Small intestine (tissue), 7 donors: ENCODE measurements at regions not wholly inside any gene's neighbourhood (a gene's known extent, or its start where the extent isn't known, plus 50 kb on each side); places are given as distances from the start of the nearest gene placed in this dataset.

Source experiments
- DNase-seq, 2 donors: peaks; one replicate each; pipeline versions ENCODE4 v3.0.0 to v3.0.0-alpha.2; 2013
- FAIRE-seq: peaks from 2 replicates; lab custom pipeline; 2012; peaks lifted over from hg19 to GRCh38; lab: Jason Lieb, UNC
- H3K27ac ChIP-seq, 3 donors: one replicate each; pipeline ENCODE4 v1.5.1; 2013; ENCODE audit warnings: low read length in 2 of 3, mild to moderate bottlenecking in 2 of 3, control low read depth in 1 of 3, inconsistent platforms in 1 of 3, low read depth in 1 of 3, moderate library complexity in 1 of 3
- H3K27me3 ChIP-seq, 3 donors: one replicate each; pipeline ENCODE4 v1.6.1; 2013; ENCODE audit warnings: low read length in 3 of 3, inconsistent platforms in 1 of 3; ENCODE audit not compliant: control insufficient read depth in 3 of 3, insufficient read depth in 3 of 3
- H3K36me3 ChIP-seq, 3 donors: one replicate each; pipeline ENCODE4 v1.6.1; 2013; ENCODE audit warnings: low read length in 3 of 3, inconsistent platforms in 1 of 3, low read depth in 1 of 3, mild to moderate bottlenecking in 1 of 3, moderate library complexity in 1 of 3; ENCODE audit not compliant: control insufficient read depth in 3 of 3, insufficient read depth in 2 of 3
- H3K4me1 ChIP-seq, 3 donors: one replicate each; pipeline ENCODE4 v1.6.1; 2013; ENCODE audit warnings: low read length in 2 of 3, inconsistent platforms in 1 of 3, low read depth in 1 of 3, mild to moderate bottlenecking in 1 of 3, moderate library complexity in 1 of 3; ENCODE audit not compliant: control insufficient read depth in 3 of 3, insufficient read depth in 2 of 3
- H3K4me3 ChIP-seq, 3 donors: one replicate each; pipeline ENCODE4 v1.5.1; 2013; ENCODE audit warnings: low read length in 3 of 3, control low read depth in 1 of 3, inconsistent platforms in 1 of 3, low read depth in 1 of 3, mild to moderate bottlenecking in 1 of 3, moderate library complexity in 1 of 3
- H3K9me3 ChIP-seq, 2 donors: one replicate each; pipeline ENCODE4 v1.6.1; 2013; ENCODE audit warnings: low read depth in 1 of 2, low read length in 1 of 2; ENCODE audit not compliant: control insufficient read depth in 2 of 2, insufficient read depth in 1 of 2
- WGBS, 3 donors: extraction: QIAGEN DNeasy Blood & Tissue Kit; methylation state at CpG; one replicate each; pipeline ENCODE4 v1.1.7; 2013; 5-methylcytosine and 5-hydroxymethylcytosine counted together
- donor health status: healthy with polysubstance abuse.
- donor health status: control.
- donor health status: control.
- donor health status: Bipolar disorder and iron deficiency.
- donor health status: healthy.

- Histone ChIP-seq H3K4me3 (no peak overlapping the region), H3K27me3 (no peaks in the 10 kb centered on the region), H3K4me1 (no peaks in the 10 kb centered on the region), H3K27ac (no peak overlapping the region), H3K36me3 (no peaks in the 10 kb centered on the region), H3K9me3 (no peaks in the 10 kb centered on the region)
- 72 to 86% (median 84%) methylated on average over 4 of the region's 4 CpGs for WGBS, 3 donors
- no peak for FAIRE-seq
- no peak for DNase-seq
Observed at GRCh38 chr6:48290595-48290994, 179.6 kb upstream of the PTCHD4 start.

GRCh38 chr6:48289841-48290240 lies 178.8 kb upstream of the PTCHD4 start:
- FAIRE-seq = no peak
- Histone ChIP-seq H3K27ac (no peak overlapping the region), H3K4me3 (no peak overlapping the region), H3K4me1 (no peaks in the 10 kb centered on the region), H3K9me3 (no peaks in the 10 kb centered on the region), H3K27me3 (no peaks in the 10 kb centered on the region), H3K36me3 (no peaks in the 10 kb centered on the region)
- DNase-seq = no peak
- 75 to 87% (median 82%) methylated on average over 5 of the region's 5 CpGs for WGBS, 3 donors

- no peak for FAIRE-seq
- H3K36me3 ChIP-seq = no peaks in the 10 kb centered on the region
- DNase-seq = no peak
- no peak overlapping the region for H3K4me3 ChIP-seq
- no peaks in the 10 kb centered on the region for H3K9me3 ChIP-seq
- H3K27me3 ChIP-seq = no peaks in the 10 kb centered on the region
- H3K27ac ChIP-seq = no peak overlapping the region
- no peaks in the 10 kb centered on the region for H3K4me1 ChIP-seq
- WGBS, 3 donors = 69 to 85% (median 71%) methylated on average over 1 of the region's 1 CpG
Observed at GRCh38 chr6:48281217-48281616, 170.2 kb upstream of the PTCHD4 start.

- FAIRE-seq = no peak
- no peaks in the 10 kb centered on the region for H3K27me3 ChIP-seq
- H3K4me3 ChIP-seq = no peak overlapping the region
- H3K4me1 ChIP-seq = no peaks in the 10 kb centered on the region
- 57 to 74% (median 59%) methylated on average over 1 of the region's 1 CpG for WGBS, 3 donors
- DNase-seq = no peak
- H3K36me3 ChIP-seq = no peaks in the 10 kb centered on the region
- no peak overlapping the region for H3K27ac ChIP-seq
- H3K9me3 ChIP-seq = no peaks in the 10 kb centered on the region
Observed at GRCh38 chr6:48280035-48280620, 169.1 kb upstream of the PTCHD4 start.

GRCh38 chr6:48278261-48278660 lies 167.3 kb upstream of the PTCHD4 start:
- Histone ChIP-seq H3K4me1 (no peaks in the 10 kb centered on the region), H3K27me3 (no peaks in the 10 kb centered on the region), H3K36me3 (no peaks in the 10 kb centered on the region), H3K9me3 (no peaks in the 10 kb centered on the region), H3K27ac (no peak overlapping the region), H3K4me3 (no peak overlapping the region)
- WGBS, 3 donors = 39 to 68% (median 48%) methylated on average over 1 of the region's 1 CpG
- no peak for DNase-seq
- no peak for FAIRE-seq

- H3K9me3 ChIP-seq = peaks cover 0 to 9% of the 10 kb centered on the region in 2 donors
- no peak overlapping the region for H3K27ac ChIP-seq
- WGBS, 3 donors = 97 to 100% (median 98%) methylated on average over 1 of the region's 1 CpG
- no peaks in the 10 kb centered on the region for H3K27me3 ChIP-seq
- H3K36me3 ChIP-seq = no peaks in the 10 kb centered on the region
- no peak overlapping the region for H3K4me3 ChIP-seq
- no peaks in the 10 kb centered on the region for H3K4me1 ChIP-seq
- FAIRE-seq = no peak
- DNase-seq = no peak
Observed at GRCh38 chr6:48272518-48272917, 161.5 kb upstream of the PTCHD4 start.

GRCh38 chr6:48255094-48255493 lies 144.1 kb upstream of the PTCHD4 start:
- FAIRE-seq = no peak
- H3K27me3 ChIP-seq = no peaks in the 10 kb centered on the region
- H3K4me3 ChIP-seq = no peak overlapping the region
- H3K27ac ChIP-seq = no peak overlapping the region
- no peaks in the 10 kb centered on the region for H3K4me1 ChIP-seq
- H3K9me3 ChIP-seq = no peaks in the 10 kb centered on the region
- DNase-seq = no peak
- 9 to 27% (median 18%) methylated on average over 3 of the region's 3 CpGs for WGBS, 3 donors
- no peaks in the 10 kb centered on the region for H3K36me3 ChIP-seq

- H3K4me1 ChIP-seq = no peaks in the 10 kb centered on the region
- DNase-seq (no peak), FAIRE-seq (no peak)
- no peak overlapping the region for H3K4me3 ChIP-seq
- WGBS, 3 donors = 50 to 67% (median 52%) methylated on average over 3 of the region's 3 CpGs
- H3K27ac ChIP-seq = no peak overlapping the region
- H3K27me3 ChIP-seq = no peaks in the 10 kb centered on the region
- H3K36me3 ChIP-seq = no peaks in the 10 kb centered on the region
- no peaks in the 10 kb centered on the region for H3K9me3 ChIP-seq
Observed at GRCh38 chr6:48249071-48249470, 138.1 kb upstream of the PTCHD4 start.

GRCh38 chr6:48243071-48243470 lies 132.1 kb upstream of the PTCHD4 start:
- FAIRE-seq = no peak
- no peaks in the 10 kb centered on the region for H3K4me1 ChIP-seq
- no peaks in the 10 kb centered on the region for H3K9me3 ChIP-seq
- no peaks in the 10 kb centered on the region for H3K36me3 ChIP-seq
- DNase-seq = no peak
- no peak overlapping the region for H3K27ac ChIP-seq
- no peaks in the 10 kb centered on the region for H3K27me3 ChIP-seq
- no peak overlapping the region for H3K4me3 ChIP-seq
